ENCODE measurements at regions not wholly inside any gene's neighbourhood (a gene's known extent, or its start where the extent isn't known, plus 50 kb on each side); places are given as distances from the start of the nearest gene placed in this dataset.
A peak's percentile ranks its signal among the peaks of the same experiment; 100 is the strongest.
"Not testable (repeated sequence)": the region's sequence is repeated elsewhere in the genome, so short reads cannot be mapped to it uniquely, and the experiment has no call there.

- peak; percentile 38 for DNase-seq
These were observed 264.6 kb upstream of the ETAA1 start for GRCh38 chr2:67132441-67132940.

- no peak for DNase-seq
These were observed 261.9 kb upstream of the ETAA1 start for GRCh38 chr2:67135208-67135607.

- no peak for DNase-seq
These were observed 259.4 kb upstream of the ETAA1 start for GRCh38 chr2:67137699-67138098.

- no peak for DNase-seq
These were observed 255.1 kb upstream of the ETAA1 start for GRCh38 chr2:67142071-67142470.

GRCh38 chr2:67142741-67143140, 254.4 kb upstream of the ETAA1 start:
- DNase-seq, result no peak

- no peak for DNase-seq
These were observed 251.3 kb upstream of the ETAA1 start for GRCh38 chr2:67145851-67146250.

GRCh38 chr2:67156796-67157195, 240.3 kb upstream of the ETAA1 start:
- DNase-seq, result no peak

- DNase-seq, result no peak
These were observed 238.4 kb upstream of the ETAA1 start for GRCh38 chr2:67158718-67159117.

- DNase-seq, result no peak
These were observed 237.2 kb upstream of the ETAA1 start for GRCh38 chr2:67159929-67160328.

GRCh38 chr2:67164771-67165522, 232.2 kb upstream of the ETAA1 start:
- no peak for DNase-seq

GRCh38 chr2:67165523-67165990, 231.6 kb upstream of the ETAA1 start:
- no peak for DNase-seq

GRCh38 chr2:67166511-67166910, 230.6 kb upstream of the ETAA1 start:
- not testable (repeated sequence) for DNase-seq

- DNase-seq, result no peak
These were observed 227.6 kb upstream of the ETAA1 start for GRCh38 chr2:67169417-67170140.

GRCh38 chr2:67179526-67179925, 217.6 kb upstream of the ETAA1 start:
- no peak for DNase-seq

- DNase-seq, result no peak
These were observed 216.3 kb upstream of the ETAA1 start for GRCh38 chr2:67180841-67181240.

GRCh38 chr2:67182884-67183283, 214.2 kb upstream of the ETAA1 start:
- DNase-seq, result no peak

- DNase-seq, result no peak
These were observed 210.8 kb upstream of the ETAA1 start for GRCh38 chr2:67186326-67186725.

- DNase-seq, result no peak
These were observed 210.3 kb upstream of the ETAA1 start for GRCh38 chr2:67186871-67187270.

- not testable (repeated sequence) for DNase-seq
These were observed 201.8 kb upstream of the ETAA1 start for GRCh38 chr2:67195327-67195726.

- DNase-seq, result no peak
These were observed 195.6 kb upstream of the ETAA1 start for GRCh38 chr2:67201521-67201920.

GRCh38 chr2:67204349-67204748, 192.8 kb upstream of the ETAA1 start:
- DNase-seq, result no peak

GRCh38 chr2:67208887-67209500, 188.1 kb upstream of the ETAA1 start:
- DNase-seq, result peak; percentile 29

- no peak for DNase-seq
These were observed 186.7 kb upstream of the ETAA1 start for GRCh38 chr2:67210430-67210829.

GRCh38 chr2:67212203-67212602, 184.9 kb upstream of the ETAA1 start:
- no peak for DNase-seq
